ENCODE measurements at regions not wholly inside any gene's neighbourhood (a gene's known extent, or its start where the extent isn't known, plus 50 kb on each side); places are given as distances from the start of the nearest gene placed in this dataset.

DNA sequence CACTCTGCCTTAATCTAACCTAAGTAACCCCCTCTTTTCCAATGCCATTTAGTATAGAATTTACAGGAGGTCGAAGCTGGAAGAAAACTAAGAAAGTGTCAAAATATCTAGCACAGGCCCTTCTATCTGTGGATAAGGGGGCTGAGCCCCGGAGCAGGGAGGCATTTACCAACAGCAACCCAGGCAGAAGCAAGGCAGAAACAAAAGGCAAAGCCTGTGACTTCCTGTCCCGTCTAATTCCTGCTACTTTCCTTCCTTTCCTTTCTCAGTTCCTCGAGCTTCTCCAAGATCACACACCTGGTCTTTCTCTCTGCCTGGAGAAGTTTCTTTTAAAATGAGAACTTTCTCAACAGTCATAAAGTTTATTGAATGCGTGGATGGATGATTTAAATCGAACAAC, 146.0 kb downstream of the FOXA2 start:
- no peaks in the 10 kb centered on the region for H3K27me3 ChIP-seq (ENCODE audit: control insufficient read depth, insufficient read depth, low read length)
- no peak overlapping the region for H3K4me3 ChIP-seq (ENCODE audit: low read depth, low read length)
- H3K36me3 ChIP-seq (ENCODE audit: control insufficient read depth, insufficient read depth, low read length), result no peaks in the 10 kb centered on the region
- DNase-seq (ENCODE audit: low read depth) (no peak), FAIRE-seq (no peak)
- no peak for TF ChIP-seq CTCF (IDR thresholded peaks at IDR 0.05; ENCODE audit: insufficient read depth, low read length, severe bottlenecking)

- DNase-seq (ENCODE audit: low read depth) (no peak), FAIRE-seq (no peak)
- H3K27me3 ChIP-seq (ENCODE audit: control insufficient read depth, insufficient read depth, low read length), result no peaks in the 10 kb centered on the region
- no peak overlapping the region for H3K4me3 ChIP-seq (ENCODE audit: low read depth, low read length)
- TF ChIP-seq CTCF (IDR thresholded peaks at IDR 0.05; ENCODE audit: insufficient read depth, low read length, severe bottlenecking), result no peak
- no peaks in the 10 kb centered on the region for H3K36me3 ChIP-seq (ENCODE audit: control insufficient read depth, insufficient read depth, low read length)
Measured at GRCh38 chr20:22437354-22437753, 147.0 kb downstream of the FOXA2 start.

DNA sequence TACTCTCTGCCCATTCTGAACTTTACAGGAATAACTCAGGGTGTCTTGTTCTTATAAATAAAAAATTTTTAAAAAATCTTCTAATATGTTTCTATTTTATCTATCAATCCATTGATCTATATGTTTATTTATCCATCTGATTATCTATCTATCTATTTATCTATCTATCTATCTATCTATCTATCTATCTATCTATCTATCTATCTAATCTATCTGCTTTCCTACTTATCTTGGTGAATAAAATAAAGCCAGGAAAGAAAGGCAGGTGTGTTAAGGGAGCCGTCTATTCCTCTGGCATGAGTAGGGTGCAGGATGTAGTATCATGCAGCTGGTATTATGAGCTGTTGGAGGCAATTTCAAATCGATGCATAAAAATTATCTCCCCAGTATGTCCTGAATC, 153.0 kb downstream of the FOXA2 start:
- no peak for FAIRE-seq
- no peaks in the 10 kb centered on the region for H3K36me3 ChIP-seq (ENCODE audit: control insufficient read depth, insufficient read depth, low read length)
- no peak overlapping the region for H3K4me3 ChIP-seq (ENCODE audit: low read depth, low read length)
- no peaks in the 10 kb centered on the region for H3K27me3 ChIP-seq (ENCODE audit: control insufficient read depth, insufficient read depth, low read length)
- DNase-seq (ENCODE audit: low read depth), result no peak
- no peak for TF ChIP-seq CTCF (IDR thresholded peaks at IDR 0.05; ENCODE audit: insufficient read depth, low read length, severe bottlenecking)

DNA sequence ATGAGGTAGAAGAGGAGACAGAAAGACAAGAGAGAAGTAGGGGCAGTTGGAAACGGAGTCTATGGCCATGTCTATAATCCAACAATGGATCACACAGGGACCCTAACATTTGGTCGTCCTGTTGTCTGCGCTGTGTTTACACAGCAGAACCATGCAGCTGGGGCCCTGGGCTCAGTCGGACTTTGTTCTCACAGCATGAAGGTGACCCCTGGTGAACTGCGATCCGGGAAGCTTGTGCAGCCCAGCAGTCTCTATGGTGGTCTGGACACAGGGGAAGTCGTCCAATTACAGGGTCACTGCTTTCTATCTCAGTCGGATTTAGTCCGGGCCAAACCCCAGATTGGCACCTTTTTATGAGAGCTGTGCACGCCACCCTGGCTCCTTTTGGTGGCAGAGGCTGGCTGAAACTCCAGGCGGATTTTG, 153.6 kb downstream of the FOXA2 start:
- Histone ChIP-seq H3K4me3 (ENCODE audit: low read depth, low read length) (no peak overlapping the region), H3K36me3 (ENCODE audit: control insufficient read depth, insufficient read depth, low read length) (no peaks in the 10 kb centered on the region), H3K27me3 (ENCODE audit: control insufficient read depth, insufficient read depth, low read length) (no peaks in the 10 kb centered on the region)
- no peak for DNase-seq (ENCODE audit: low read depth)
- FAIRE-seq, result no peak
- no peak for TF ChIP-seq CTCF (IDR thresholded peaks at IDR 0.05; ENCODE audit: insufficient read depth, low read length, severe bottlenecking)

DNA sequence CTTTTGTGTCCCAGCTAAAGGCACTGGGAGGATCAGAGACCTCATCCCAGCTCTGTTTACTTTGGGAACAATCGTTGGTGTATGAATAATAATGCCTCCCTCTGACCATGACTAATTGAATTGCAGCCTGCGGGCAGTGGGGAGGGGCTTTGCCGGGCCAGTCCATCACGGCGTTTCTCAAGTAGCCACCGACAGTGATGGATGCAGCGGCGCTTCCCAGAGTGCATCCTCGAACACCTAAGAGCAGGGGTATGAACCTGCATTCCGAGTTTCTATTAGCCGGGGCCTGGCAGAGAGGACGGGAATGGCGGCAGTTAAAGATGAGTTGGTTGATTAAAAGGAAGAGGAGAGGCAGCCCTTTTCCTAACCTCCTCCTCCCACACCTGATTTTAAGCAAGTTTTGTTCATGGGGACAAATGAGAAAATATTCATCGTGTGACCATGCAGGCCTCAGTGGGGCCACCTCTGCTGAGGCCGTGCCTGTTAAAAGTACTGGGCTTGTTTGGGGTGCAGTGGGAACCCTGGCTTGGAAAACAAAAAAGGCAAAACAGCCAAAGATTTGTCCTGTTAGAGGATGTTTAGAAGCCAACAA, 154.1 kb downstream of the FOXA2 start:
- TF ChIP-seq CTCF (IDR thresholded peaks at IDR 0.05; ENCODE audit: insufficient read depth, low read length, severe bottlenecking), result no peak
- H3K27me3 ChIP-seq (ENCODE audit: control insufficient read depth, insufficient read depth, low read length), result no peaks in the 10 kb centered on the region
- no peak overlapping the region for H3K4me3 ChIP-seq (ENCODE audit: low read depth, low read length)
- no peaks in the 10 kb centered on the region for H3K36me3 ChIP-seq (ENCODE audit: control insufficient read depth, insufficient read depth, low read length)
- FAIRE-seq (no peak), DNase-seq (ENCODE audit: low read depth) (peak; percentile 57)
